Erythroblast (primary cell): ENCODE measurements at regions not wholly inside any gene's neighbourhood (a gene's known extent, or its start where the extent isn't known, plus 50 kb on each side); places are given as distances from the start of the nearest gene placed in this dataset.

Experiments
- GATA1 ChIP-seq: IDR thresholded peaks from 2 replicates; pipeline ENCODE4 v1.6.1; 2011; ENCODE audit warnings: low read depth, mild to moderate bottlenecking, control low read depth, low read length, moderate library complexity
- POLR2A ChIP-seq: IDR thresholded peaks from 2 replicates; pipeline ENCODE4 v1.6.1; 2011; ENCODE audit warnings: mild to moderate bottlenecking, low read length

- no peak for TF ChIP-seq POLR2A
- no peak for TF ChIP-seq GATA1
These were observed 285.5 kb downstream of the TEX13C start for GRCh38 chrX:125605145-125605544.
